Cardiac fibroblast (primary cell): ENCODE measurements at regions not wholly inside any gene's neighbourhood (a gene's known extent, or its start where the extent isn't known, plus 50 kb on each side); places are given as distances from the start of the nearest gene placed in this dataset.
"Not testable (repeated sequence)": the region's sequence is repeated elsewhere in the genome, so short reads cannot be mapped to it uniquely, and the experiment has no call there.

Experiments used
- DNase-seq, 2 donors: peaks; one replicate each; pipeline versions ENCODE4 v3.0.0 to v3.0.0-alpha.2; 2010; ENCODE audit warnings: low read depth in 2 of 2
- H3K4me3 ChIP-seq, 2 donors: replicated peaks in 1 of 2; 1 replicate in 1 of 2; 2 replicates in 1 of 2; pipeline ENCODE4 v1.5.1; 2011; ENCODE audit warnings: low read depth in 2 of 2, low read length in 2 of 2, mild to moderate bottlenecking in 2 of 2, moderate library complexity in 1 of 2
- CTCF ChIP-seq: IDR thresholded peaks from one replicate; pipeline ENCODE4 v1.5.1; 2011; ENCODE audit warnings: low read depth, mild to moderate bottlenecking, low read length, inconsistent platforms

DNA sequence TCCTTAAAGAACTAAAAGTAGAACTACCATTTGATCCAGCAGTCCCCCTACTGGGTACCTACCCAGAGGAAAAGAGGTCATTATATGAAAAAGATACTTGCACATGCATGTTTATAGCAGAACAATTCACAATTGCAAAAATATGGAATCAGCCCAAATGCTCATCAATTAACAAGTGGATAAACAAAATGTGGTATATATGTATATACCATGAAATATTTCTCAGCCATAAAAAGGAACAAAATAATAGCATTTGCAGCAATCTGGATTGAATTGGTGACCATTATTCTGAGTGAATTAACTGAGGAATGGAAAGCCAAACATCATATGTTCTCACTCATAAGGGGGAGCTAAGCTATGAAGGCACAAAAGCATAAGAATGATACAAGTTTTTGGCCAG, 64.7 kb upstream of the KRAS start:
- TF ChIP-seq CTCF = no peak
- DNase-seq = no peak
- H3K4me3 ChIP-seq = no peak overlapping the region

DNA sequence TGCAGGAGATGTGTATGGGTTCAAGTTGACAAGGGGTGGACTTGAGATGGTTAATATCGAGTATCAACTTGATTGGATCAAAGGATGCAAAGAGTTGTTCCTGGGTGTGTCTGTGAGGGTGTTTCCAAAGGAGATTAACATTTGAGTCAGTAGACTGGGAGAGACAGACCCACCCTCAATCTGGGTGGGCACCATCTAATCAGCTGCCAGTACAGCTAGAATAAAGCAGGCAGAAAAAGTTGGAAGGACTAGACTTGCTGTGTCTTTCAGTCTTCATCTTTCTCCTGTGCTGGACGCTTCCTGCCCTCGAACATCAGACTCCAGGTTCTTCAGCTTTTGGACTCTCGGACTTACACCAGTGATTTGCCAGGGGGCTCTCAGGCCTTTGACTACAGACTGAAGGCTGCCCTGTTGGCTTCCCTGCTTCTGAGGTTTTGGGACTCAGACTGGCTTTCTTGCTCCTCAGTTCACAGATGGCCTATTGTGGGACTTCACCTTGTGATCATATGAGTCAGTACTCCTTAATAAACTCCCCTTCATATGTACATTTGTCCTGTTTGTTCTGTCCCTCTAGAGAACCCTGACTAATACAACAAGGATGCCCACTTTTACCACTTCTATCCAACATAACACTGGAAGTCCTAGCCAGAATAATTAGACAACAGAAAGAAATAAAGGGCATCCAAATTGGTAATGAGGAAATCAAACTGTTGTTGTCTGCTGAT, 62.7 kb upstream of the KRAS start:
- peak in 1 of 2 donors; percentile 70 for DNase-seq
- not testable (repeated sequence) for H3K4me3 ChIP-seq

GRCh38 chr12:25311506-25311905, 60.8 kb upstream of the KRAS start:
- TF ChIP-seq CTCF = no peak
- DNase-seq = peak in 1 of 2 donors; percentile 25
- no peak overlapping the region for H3K4me3 ChIP-seq

DNA sequence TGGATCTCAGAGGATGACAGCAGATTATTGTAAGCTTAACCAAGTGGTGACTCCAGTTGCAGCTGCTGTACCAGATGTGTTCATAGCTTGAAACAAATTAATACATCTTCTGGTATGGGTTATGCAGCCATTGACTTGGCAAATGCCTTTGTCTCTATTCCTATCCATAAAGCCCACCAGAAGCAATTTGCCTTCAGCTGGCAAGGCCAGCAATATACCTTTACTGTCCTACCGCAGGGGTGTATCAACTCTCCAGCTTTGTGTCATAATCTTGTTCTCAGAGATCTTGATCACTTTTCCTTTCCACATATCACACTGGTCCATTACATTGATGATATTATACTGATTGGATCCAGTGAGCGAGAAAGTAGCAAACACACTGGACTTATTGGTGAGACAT, 59.3 kb upstream of the KRAS start:
- H3K4me3 ChIP-seq, DNase-seq: not testable (repeated sequence)

- no peak overlapping the region for H3K4me3 ChIP-seq
- no peak for DNase-seq
- no peak for TF ChIP-seq CTCF
Measured at GRCh38 chr12:25308756-25309155, 58.0 kb upstream of the KRAS start.

DNA sequence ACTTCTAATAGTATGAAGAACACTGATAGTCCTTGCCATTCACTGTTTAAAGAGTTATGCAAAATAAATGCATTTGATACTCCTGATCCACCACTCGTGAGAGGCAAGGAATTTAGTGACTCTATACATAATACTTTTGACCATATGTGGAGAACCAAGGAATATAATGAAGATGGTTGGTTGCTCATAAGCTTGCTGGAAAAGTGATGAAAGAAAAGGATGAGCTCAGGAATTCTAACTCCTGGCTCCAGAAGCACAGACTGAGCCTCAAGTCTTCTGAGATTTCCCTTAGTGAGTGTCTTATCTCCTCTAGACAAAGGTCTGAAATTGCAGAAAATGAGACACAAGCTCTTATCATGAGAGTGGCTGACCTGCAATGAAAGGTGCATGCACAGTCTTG, 57.1 kb upstream of the KRAS start:
- DNase-seq = no peak
- no peak overlapping the region for H3K4me3 ChIP-seq
- TF ChIP-seq CTCF = no peak

GRCh38 chr12:25301798-25302197, 51.1 kb upstream of the KRAS start:
- DNase-seq = peak; percentile 5 to 17
- no peak for TF ChIP-seq CTCF
- H3K4me3 ChIP-seq = no peak overlapping the region
